ENCODE measurements at regions not wholly inside any gene's neighbourhood (a gene's known extent, or its start where the extent isn't known, plus 50 kb on each side); places are given as distances from the start of the nearest gene placed in this dataset.
"Not testable (repeated sequence)": the region's sequence is repeated elsewhere in the genome, so short reads cannot be mapped to it uniquely, and the experiment has no call there.

- Histone ChIP-seq H3K27me3 (ENCODE audit: insufficient read depth in 3 of 3, low read length in 2 of 3) (peaks cover 0 to 20% (median 0%) of the 10 kb centered on the region in 3 donors), H3K9me3 (no peaks in the 10 kb centered on the region), H3K27ac (no peak overlapping the region), H3K36me3 (ENCODE audit: insufficient read depth in 1 of 2, low read depth in 1 of 2) (no peaks in the 10 kb centered on the region), H3K4me1 (no peaks in the 10 kb centered on the region), H3K4me3 (no peak overlapping the region)
- no peak for TF ChIP-seq CTCF (IDR thresholded peaks at IDR 0.05)
- 40 to 80% (median 41%) methylated on average over 2 of the region's 2 CpGs for WGBS, 3 donors
- ATAC-seq (no peak), DNase-seq (no peak)
- intact Hi-C loops (cut with DNase I), result no loop called here
These were observed 122.2 kb upstream of the ESX1 start for GRCh38 chrX:104376937-104377336.

GRCh38 chrX:104372547-104372946, 117.8 kb upstream of the ESX1 start:
- TF ChIP-seq CTCF (IDR thresholded peaks at IDR 0.05), result no peak
- H3K4me1 ChIP-seq, result no peaks in the 10 kb centered on the region
- intact Hi-C loops (cut with DNase I), result no loop called here
- H3K27ac ChIP-seq, result no peak overlapping the region
- no peaks in the 10 kb centered on the region for H3K9me3 ChIP-seq
- WGBS, 3 donors, result 25 to 41% (median 38%) methylated on average over 1 of the region's 1 CpG
- ATAC-seq (no peak), DNase-seq (no peak)
- H3K36me3 ChIP-seq (ENCODE audit: insufficient read depth in 1 of 2, low read depth in 1 of 2), result no peaks in the 10 kb centered on the region
- no peak overlapping the region for H3K4me3 ChIP-seq
- peaks cover 0 to 9% (median 0%) of the 10 kb centered on the region in 3 donors for H3K27me3 ChIP-seq (ENCODE audit: insufficient read depth in 3 of 3, low read length in 2 of 3)

DNA sequence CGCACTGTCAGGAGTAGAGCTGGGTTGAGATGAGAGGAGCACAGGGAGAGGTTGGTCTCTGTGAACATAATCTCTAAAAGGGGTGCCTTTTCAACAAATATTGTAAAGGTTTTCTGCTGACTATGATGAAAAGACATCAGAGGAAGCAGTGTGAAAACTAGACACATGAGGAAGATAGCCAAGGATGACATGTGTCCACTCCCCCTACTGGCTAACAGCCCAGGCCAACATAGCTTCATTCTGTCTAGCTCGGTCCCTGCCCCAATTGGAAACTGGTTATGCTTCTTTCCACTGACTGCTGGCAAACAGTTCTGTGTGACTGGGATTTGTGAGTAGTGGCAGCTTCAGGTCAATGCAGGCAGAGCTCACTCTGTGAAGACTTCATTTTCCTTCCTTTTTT, 115.4 kb upstream of the ESX1 start:
- 41 to 47% (median 42%) methylated on average over 2 of the region's 2 CpGs for WGBS, 3 donors

DNA sequence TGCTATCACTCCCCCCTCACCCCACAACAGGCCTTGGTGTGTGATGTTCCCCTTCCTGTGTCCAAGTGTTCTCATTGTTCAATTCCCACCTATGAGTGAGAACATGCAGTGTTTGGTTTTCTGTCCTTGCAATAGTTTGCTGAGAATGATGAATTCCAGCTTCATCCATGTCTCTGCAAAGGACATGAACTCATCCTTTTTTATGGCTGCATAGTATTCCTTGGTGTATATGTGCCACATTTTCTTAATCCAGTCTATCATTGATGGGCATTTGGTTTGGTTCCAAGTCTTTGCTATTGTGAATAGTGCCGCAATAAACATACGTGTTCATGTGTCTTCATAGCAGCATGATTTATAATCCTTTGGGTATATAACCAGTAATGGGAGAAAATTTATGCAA, 106.0 kb upstream of the ESX1 start:
- WGBS, 3 donors, result 94 to 100% (median 97%) methylated on average over 2 of the region's 2 CpGs
- H3K27me3 ChIP-seq (ENCODE audit: insufficient read depth in 3 of 3, low read length in 2 of 3), result peaks cover 0 to 12% (median 0%) of the 10 kb centered on the region in 3 donors
- H3K4me1 ChIP-seq; H3K36me3 ChIP-seq (ENCODE audit: insufficient read depth in 1 of 2, low read depth in 1 of 2); ATAC-seq; H3K4me3 ChIP-seq; H3K27ac ChIP-seq; DNase-seq; H3K9me3 ChIP-seq; intact Hi-C loops (cut with DNase I): not testable (repeated sequence)

More for the DNA sequence above, 115.4 kb upstream of the ESX1 start:
- no peak for ATAC-seq
- no peaks in the 10 kb centered on the region for H3K9me3 ChIP-seq
- H3K27me3 ChIP-seq (ENCODE audit: insufficient read depth in 3 of 3, low read length in 2 of 3), result peaks cover 0 to 14% (median 0%) of the 10 kb centered on the region in 3 donors
- H3K36me3 ChIP-seq (ENCODE audit: insufficient read depth in 1 of 2, low read depth in 1 of 2), result no peaks in the 10 kb centered on the region
- H3K4me1 ChIP-seq, result no peaks in the 10 kb centered on the region
- no peak overlapping the region for H3K27ac ChIP-seq
- no peak for DNase-seq
- H3K4me3 ChIP-seq, result no peak overlapping the region
- intact Hi-C loops (cut with DNase I), result no loop called here
- no peak for TF ChIP-seq CTCF (IDR thresholded peaks at IDR 0.05)

DNA sequence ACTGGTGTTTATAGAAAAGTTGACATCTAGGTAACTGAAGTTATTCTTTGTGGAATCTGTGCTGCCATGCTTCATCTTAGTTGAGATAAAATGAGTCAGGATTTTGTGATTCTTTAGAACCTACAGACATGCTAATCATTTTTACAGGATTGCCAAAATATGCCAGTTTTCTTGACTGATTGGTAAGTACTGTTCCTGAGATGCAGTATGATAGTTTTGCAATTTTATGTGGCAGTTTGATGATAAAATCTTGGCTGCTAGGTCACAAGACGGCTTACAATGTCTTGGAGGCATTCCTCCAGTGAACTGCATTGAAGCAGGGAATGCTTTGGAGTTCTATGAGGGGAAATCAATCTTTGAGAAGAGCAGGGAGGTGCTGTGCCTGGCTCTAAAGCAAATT, 104.4 kb upstream of the ESX1 start:
- intact Hi-C loops (cut with DNase I), result no loop called here
- DNase-seq, result no peak
- Histone ChIP-seq H3K27me3 (ENCODE audit: insufficient read depth in 3 of 3, low read length in 2 of 3) (peaks cover 0 to 12% (median 0%) of the 10 kb centered on the region in 3 donors), H3K4me3 (no peak overlapping the region), H3K36me3 (ENCODE audit: insufficient read depth in 1 of 2, low read depth in 1 of 2) (no peaks in the 10 kb centered on the region), H3K27ac (no peak overlapping the region), H3K4me1 (no peaks in the 10 kb centered on the region), H3K9me3 (no peaks in the 10 kb centered on the region)
- no peak for TF ChIP-seq CTCF (IDR thresholded peaks at IDR 0.05)
- ATAC-seq, result no peak
- WGBS, 3 donors, result 34 to 63% (median 60%) methylated on average over 1 of the region's 1 CpG

Measured in psoas muscle (tissue), 7 donors.